HG02870 (cell line): ENCODE measurements at regions not wholly inside any gene's neighbourhood (a gene's known extent, or its start where the extent isn't known, plus 50 kb on each side); places are given as distances from the start of the nearest gene placed in this dataset.
A peak's percentile ranks its signal among the peaks of the same experiment; 100 is the strongest.
"Not testable (repeated sequence)": the region's sequence is repeated elsewhere in the genome, so short reads cannot be mapped to it uniquely, and the experiment has no call there.

Source experiments
- ATAC-seq: cut with Tn5 transposase; IDR thresholded peaks from one replicate; pipeline ENCODE4 v1.9.1; 2021; ENCODE audit warnings: mild to moderate bottlenecking, moderate library complexity; ENCODE audit not compliant: unreplicated experiment

- no peak for ATAC-seq
These were observed 448.0 kb downstream of the KCNT2 start for GRCh38 chr1:196160066-196160795.

- ATAC-seq: no peak
These were observed 452.7 kb downstream of the KCNT2 start for GRCh38 chr1:196155586-196155985.

- peak; percentile 83 for ATAC-seq
These were observed 455.3 kb downstream of the KCNT2 start for GRCh38 chr1:196152975-196153374.

GRCh38 chr1:196152086-196152485 is 456.2 kb downstream of the KCNT2 start:
- ATAC-seq: no peak

- ATAC-seq: peak; percentile 35
These were observed 459.8 kb downstream of the KCNT2 start for GRCh38 chr1:196148367-196148970.

- no peak for ATAC-seq
These were observed 460.7 kb downstream of the KCNT2 start for GRCh38 chr1:196147530-196147929.

GRCh38 chr1:196145151-196145550 is 463.1 kb downstream of the KCNT2 start:
- not testable (repeated sequence) for ATAC-seq

GRCh38 chr1:196144588-196144987 is 463.7 kb downstream of the KCNT2 start:
- ATAC-seq: no peak

GRCh38 chr1:196143602-196144342 is 464.5 kb downstream of the KCNT2 start:
- ATAC-seq: no peak

GRCh38 chr1:196142111-196142640 is 466.1 kb downstream of the KCNT2 start:
- no peak for ATAC-seq

GRCh38 chr1:196136396-196136795 is 471.8 kb downstream of the KCNT2 start:
- no peak for ATAC-seq

- no peak for ATAC-seq
These were observed 476.5 kb downstream of the KCNT2 start for GRCh38 chr1:196131691-196132090.

- ATAC-seq: no peak
These were observed 479.4 kb downstream of the KCNT2 start for GRCh38 chr1:196128835-196129234.

- ATAC-seq: no peak
These were observed 487.1 kb downstream of the KCNT2 start for GRCh38 chr1:196121181-196121580.

- ATAC-seq: no peak
These were observed 492.6 kb downstream of the KCNT2 start for GRCh38 chr1:196115646-196116045.

GRCh38 chr1:196114193-196114592 is 494.0 kb downstream of the KCNT2 start:
- no peak for ATAC-seq

- not testable (repeated sequence) for ATAC-seq
These were observed 499.2 kb downstream of the KCNT2 start for GRCh38 chr1:196108990-196109389.

GRCh38 chr1:196105901-196106300 is 502.3 kb downstream of the KCNT2 start:
- no peak for ATAC-seq

- no peak for ATAC-seq
These were observed 505.4 kb downstream of the KCNT2 start for GRCh38 chr1:196102826-196103225.

- ATAC-seq: no peak
These were observed 510.2 kb downstream of the KCNT2 start for GRCh38 chr1:196098000-196098399.

- no peak for ATAC-seq
These were observed 513.4 kb downstream of the KCNT2 start for GRCh38 chr1:196094821-196095220.
